Adipocyte (in vitro differentiated cells): ENCODE measurements at regions not wholly inside any gene's neighbourhood (a gene's known extent, or its start where the extent isn't known, plus 50 kb on each side); places are given as distances from the start of the nearest gene placed in this dataset.

Source experiments
- DNase-seq: peaks from one replicate; pipeline ENCODE4 v3.0.0-alpha.2; 2015; ENCODE audit warnings: low read depth
- H3K27me3 ChIP-seq: replicated peaks from 2 replicates; pipeline ENCODE4 v1.7.0; 2013; ENCODE audit warnings: mild to moderate bottlenecking, low read length, moderate library complexity; ENCODE audit not compliant: control insufficient read depth, insufficient read depth
- H3K36me3 ChIP-seq: 2 replicates; pipeline ENCODE4 v1.7.0; 2013; ENCODE audit warnings: low read length, mild to moderate bottlenecking, moderate library complexity; ENCODE audit not compliant: control insufficient read depth, insufficient read depth, severe bottlenecking
- H3K4me1 ChIP-seq: 2 replicates; pipeline ENCODE4 v1.7.0; 2013; ENCODE audit warnings: mild to moderate bottlenecking, low read length, moderate library complexity; ENCODE audit not compliant: control insufficient read depth, insufficient read depth
- H3K4me3 ChIP-seq: 2 replicates; pipeline ENCODE4 v1.7.0; 2013; ENCODE audit warnings: mild to moderate bottlenecking, low read length, moderate library complexity
- H3K9ac ChIP-seq: 2 replicates; pipeline ENCODE4 v1.7.0; 2013; ENCODE audit warnings: mild to moderate bottlenecking, low read length, moderate library complexity
- H3K9me3 ChIP-seq: 2 replicates; pipeline ENCODE4 v1.7.0; 2013; ENCODE audit warnings: mild to moderate bottlenecking, low read length, moderate library complexity; ENCODE audit not compliant: control insufficient read depth

GRCh38 chr5:26669523-26669922, 368.9 kb downstream of the CDH9 start:
- H3K9ac ChIP-seq, result no peak overlapping the region
- H3K9me3 ChIP-seq, result no peaks in the 10 kb centered on the region
- H3K27me3 ChIP-seq, result no peaks in the 10 kb centered on the region
- no peaks in the 10 kb centered on the region for H3K4me1 ChIP-seq
- DNase-seq, result no peak
- no peaks in the 10 kb centered on the region for H3K36me3 ChIP-seq
- H3K4me3 ChIP-seq, result no peak overlapping the region

- no peaks in the 10 kb centered on the region for H3K36me3 ChIP-seq
- H3K4me3 ChIP-seq, result no peak overlapping the region
- no peak for DNase-seq
- no peaks in the 10 kb centered on the region for H3K27me3 ChIP-seq
- no peak overlapping the region for H3K9ac ChIP-seq
- H3K4me1 ChIP-seq, result no peaks in the 10 kb centered on the region
- no peaks in the 10 kb centered on the region for H3K9me3 ChIP-seq
These were observed 369.4 kb downstream of the CDH9 start for GRCh38 chr5:26669031-26669430.

- Histone ChIP-seq H3K36me3 (no peaks in the 10 kb centered on the region), H3K27me3 (no peaks in the 10 kb centered on the region), H3K4me1 (no peaks in the 10 kb centered on the region), H3K9me3 (no peaks in the 10 kb centered on the region), H3K4me3 (no peak overlapping the region), H3K9ac (no peak overlapping the region)
- DNase-seq, result no peak
These were observed 372.0 kb downstream of the CDH9 start for GRCh38 chr5:26666371-26666770.

- Histone ChIP-seq H3K4me3 (no peak overlapping the region), H3K4me1 (no peaks in the 10 kb centered on the region), H3K9ac (no peak overlapping the region), H3K27me3 (no peaks in the 10 kb centered on the region), H3K9me3 (no peaks in the 10 kb centered on the region), H3K36me3 (no peaks in the 10 kb centered on the region)
- DNase-seq, result no peak
These were observed 374.9 kb downstream of the CDH9 start for GRCh38 chr5:26663500-26663899.

GRCh38 chr5:26662806-26663360, 375.5 kb downstream of the CDH9 start:
- no peaks in the 10 kb centered on the region for H3K27me3 ChIP-seq
- H3K9me3 ChIP-seq, result no peaks in the 10 kb centered on the region
- H3K36me3 ChIP-seq, result no peaks in the 10 kb centered on the region
- H3K4me1 ChIP-seq, result no peaks in the 10 kb centered on the region
- no peak for DNase-seq
- H3K9ac ChIP-seq, result no peak overlapping the region
- no peak overlapping the region for H3K4me3 ChIP-seq

- Histone ChIP-seq H3K4me3 (no peak overlapping the region), H3K4me1 (no peaks in the 10 kb centered on the region), H3K9ac (no peak overlapping the region), H3K36me3 (no peaks in the 10 kb centered on the region), H3K27me3 (no peaks in the 10 kb centered on the region), H3K9me3 (peaks cover 9% of the 10 kb centered on the region)
- DNase-seq, result no peak
These were observed 378.3 kb downstream of the CDH9 start for GRCh38 chr5:26660116-26660515.

- H3K4me3 ChIP-seq, result no peak overlapping the region
- H3K9ac ChIP-seq, result no peak overlapping the region
These were observed 389.4 kb downstream of the CDH9 start for GRCh38 chr5:26649000-26649399.

GRCh38 chr5:26647781-26648180, 390.6 kb downstream of the CDH9 start:
- H3K4me1 ChIP-seq, result no peaks in the 10 kb centered on the region
- H3K9me3 ChIP-seq, result no peaks in the 10 kb centered on the region
- H3K9ac ChIP-seq, result no peak overlapping the region
- no peaks in the 10 kb centered on the region for H3K36me3 ChIP-seq
- no peak for DNase-seq
- no peak overlapping the region for H3K4me3 ChIP-seq
- no peaks in the 10 kb centered on the region for H3K27me3 ChIP-seq

More at GRCh38 chr5:26649000-26649399, 389.4 kb downstream of the CDH9 start:
- DNase-seq, result no peak
- Histone ChIP-seq H3K4me1 (no peaks in the 10 kb centered on the region), H3K36me3 (no peaks in the 10 kb centered on the region), H3K27me3 (no peaks in the 10 kb centered on the region), H3K9me3 (peaks cover 5% of the 10 kb centered on the region)

GRCh38 chr5:26645659-26646058, 392.7 kb downstream of the CDH9 start:
- Histone ChIP-seq H3K9me3 (no peaks in the 10 kb centered on the region), H3K4me1 (no peaks in the 10 kb centered on the region), H3K27me3 (no peaks in the 10 kb centered on the region), H3K36me3 (no peaks in the 10 kb centered on the region), H3K9ac (no peak overlapping the region), H3K4me3 (no peak overlapping the region)
- no peak for DNase-seq

GRCh38 chr5:26641492-26641891, 396.9 kb downstream of the CDH9 start:
- Histone ChIP-seq H3K4me1 (no peaks in the 10 kb centered on the region), H3K27me3 (no peaks in the 10 kb centered on the region)

GRCh38 chr5:26625099-26625498, 413.3 kb downstream of the CDH9 start:
- Histone ChIP-seq H3K4me1 (no peaks in the 10 kb centered on the region), H3K9me3 (no peaks in the 10 kb centered on the region), H3K9ac (no peak overlapping the region), H3K4me3 (no peak overlapping the region), H3K36me3 (no peaks in the 10 kb centered on the region), H3K27me3 (no peaks in the 10 kb centered on the region)
- no peak for DNase-seq

More at GRCh38 chr5:26641492-26641891, 396.9 kb downstream of the CDH9 start:
- Histone ChIP-seq H3K9me3 (no peaks in the 10 kb centered on the region), H3K4me3 (no peak overlapping the region), H3K36me3 (no peaks in the 10 kb centered on the region), H3K9ac (no peak overlapping the region)
- no peak for DNase-seq

- no peak for DNase-seq
- no peaks in the 10 kb centered on the region for H3K36me3 ChIP-seq
- H3K9ac ChIP-seq, result no peak overlapping the region
- no peaks in the 10 kb centered on the region for H3K9me3 ChIP-seq
- H3K4me3 ChIP-seq, result no peak overlapping the region
- no peaks in the 10 kb centered on the region for H3K27me3 ChIP-seq
- H3K4me1 ChIP-seq, result no peaks in the 10 kb centered on the region
These were observed 415.4 kb downstream of the CDH9 start for GRCh38 chr5:26622947-26623346.
